HG03565 (cell line): ENCODE measurements at regions not wholly inside any gene's neighbourhood (a gene's known extent, or its start where the extent isn't known, plus 50 kb on each side); places are given as distances from the start of the nearest gene placed in this dataset.
A peak's percentile ranks its signal among the peaks of the same experiment; 100 is the strongest.

Source experiments
- ATAC-seq: cut with Tn5 transposase; IDR thresholded peaks from one replicate; pipeline ENCODE4 v1.9.1; 2021; ENCODE audit warnings: mild to moderate bottlenecking, moderate library complexity; ENCODE audit not compliant: unreplicated experiment

DNA sequence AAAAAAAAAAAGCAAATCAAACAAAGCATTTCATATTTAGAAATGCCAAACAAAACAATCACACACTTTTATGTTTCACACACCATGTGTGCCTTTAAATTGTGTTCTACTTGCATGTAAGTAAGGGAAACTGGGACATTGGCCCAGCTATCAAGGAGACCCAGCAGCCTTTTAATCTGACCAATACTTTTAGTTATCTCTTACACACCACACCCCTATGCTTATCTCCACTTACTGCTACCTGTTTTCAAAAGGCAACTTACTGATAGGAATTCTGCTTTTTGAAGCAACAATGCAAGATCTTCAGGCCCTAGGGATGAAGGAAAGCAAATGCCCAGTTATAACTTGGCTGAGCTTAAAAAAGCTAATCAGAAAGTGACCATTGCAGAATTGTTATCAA is 1244.8 kb upstream of the SORCS1 start:
- ATAC-seq, result no peak

DNA sequence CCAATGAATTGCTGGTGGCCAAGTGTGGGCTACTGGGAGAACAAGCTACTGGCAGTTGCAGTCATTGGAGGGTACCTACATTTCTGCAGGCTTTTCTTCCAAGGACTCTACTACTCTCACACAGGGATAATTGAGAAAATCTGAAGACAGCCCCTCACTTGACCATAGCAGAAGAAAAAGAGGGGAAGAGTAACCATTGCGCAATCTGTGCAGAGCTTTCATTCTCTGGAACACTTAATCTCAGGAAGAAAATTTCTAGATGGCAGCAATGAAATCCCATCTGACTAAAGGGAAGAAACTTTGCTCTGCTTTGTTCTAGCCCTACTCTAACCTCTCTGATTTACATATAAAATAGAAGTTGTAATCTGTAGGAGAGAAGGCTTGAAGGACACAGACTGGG is 1239.6 kb upstream of the SORCS1 start:
- ATAC-seq, result no peak

DNA sequence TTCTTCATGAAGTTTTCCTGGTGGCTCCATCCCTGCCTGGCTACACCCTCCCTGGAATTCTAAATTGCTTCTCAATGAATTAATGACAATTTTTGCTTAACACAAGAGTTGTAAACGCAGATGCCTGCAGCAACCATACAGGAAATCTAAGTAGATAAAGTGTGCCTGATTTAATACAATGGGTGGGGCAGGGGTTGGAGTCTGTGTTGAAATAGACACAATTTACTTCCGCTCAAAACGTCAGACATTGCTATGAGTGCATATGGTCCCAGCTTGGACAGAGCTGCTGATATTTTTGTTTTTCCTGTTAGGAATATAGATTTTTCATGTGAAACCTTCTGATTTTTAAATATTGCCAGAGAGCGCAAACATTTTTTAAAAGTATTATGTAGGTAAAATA is 1235.0 kb upstream of the SORCS1 start:
- no peak for ATAC-seq

DNA sequence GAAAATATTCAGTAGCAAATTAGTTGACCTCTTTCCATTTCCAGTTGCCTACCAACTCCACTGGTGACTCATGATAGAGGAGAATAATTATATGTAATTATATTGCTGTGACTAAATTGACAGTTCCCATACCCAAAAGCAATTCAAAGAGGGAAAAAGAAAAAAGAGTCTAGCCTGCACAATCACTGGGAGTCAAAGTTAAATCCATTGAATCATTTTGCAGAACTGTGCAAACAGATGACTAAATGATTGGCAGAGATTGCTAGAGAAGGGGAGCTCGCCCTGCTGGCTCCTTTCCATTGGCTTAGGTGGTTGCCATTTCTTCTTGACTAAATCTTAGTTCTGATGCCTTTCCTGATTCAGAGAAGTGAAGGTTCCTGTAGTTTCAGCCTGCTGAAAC is 1228.6 kb upstream of the SORCS1 start:
- no peak for ATAC-seq

DNA sequence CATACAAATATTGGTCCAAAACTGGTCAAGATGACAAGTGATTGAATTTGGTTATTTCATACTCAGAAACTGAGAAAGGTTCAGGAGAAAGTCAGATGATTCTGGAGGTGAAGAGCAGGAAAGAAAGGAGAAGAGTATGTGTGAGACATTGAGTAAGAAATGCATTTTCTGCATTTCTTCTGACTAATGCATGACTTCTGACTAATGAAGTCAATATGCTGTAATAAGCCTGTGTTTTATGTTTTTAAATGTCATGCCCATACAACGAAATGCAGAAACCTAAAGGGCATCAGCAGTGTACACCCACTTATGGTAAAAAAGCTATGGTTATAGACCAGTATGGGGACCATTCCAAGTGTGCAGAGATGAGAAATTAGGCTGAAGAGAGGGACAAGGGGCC is 1227.8 kb upstream of the SORCS1 start:
- no peak for ATAC-seq

DNA sequence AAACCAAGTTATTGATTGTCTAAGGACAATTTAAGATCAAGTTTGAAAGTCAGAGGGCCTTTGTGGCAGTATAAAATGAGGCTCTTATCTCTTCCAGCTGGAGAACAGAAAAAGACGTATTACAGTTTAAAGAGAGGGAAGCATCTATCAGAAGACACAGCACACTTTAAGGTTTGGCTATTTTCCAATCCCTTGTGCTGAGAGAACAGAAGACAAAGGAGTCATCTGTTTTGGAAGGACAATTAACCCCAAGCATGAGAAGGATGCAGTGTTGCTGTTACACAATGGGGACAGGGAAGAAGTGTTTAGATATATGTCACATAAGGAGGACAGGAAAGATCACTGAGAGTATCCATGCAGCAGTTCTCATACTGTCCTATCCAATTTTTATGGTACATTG is 1224.2 kb upstream of the SORCS1 start:
- ATAC-seq, result no peak

DNA sequence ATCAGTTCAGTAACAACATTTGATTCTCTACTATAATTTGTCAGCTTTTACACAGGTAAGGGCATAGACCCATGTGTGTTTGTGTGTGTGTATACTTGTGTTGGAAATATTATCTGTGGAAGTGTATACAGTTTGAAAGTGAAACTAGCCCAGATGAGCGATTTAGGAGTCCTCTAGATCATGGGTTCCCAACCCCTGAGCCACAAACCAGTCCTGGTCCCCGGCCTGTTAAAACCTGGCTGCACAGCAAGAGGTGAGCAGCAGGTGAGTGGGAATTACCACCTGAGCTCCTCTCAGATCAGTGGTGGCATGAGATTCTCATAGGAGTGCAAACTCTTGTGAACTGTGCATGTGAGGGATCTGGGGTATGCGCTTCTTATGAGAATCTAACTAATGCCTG is 1221.5 kb upstream of the SORCS1 start:
- ATAC-seq, result no peak

DNA sequence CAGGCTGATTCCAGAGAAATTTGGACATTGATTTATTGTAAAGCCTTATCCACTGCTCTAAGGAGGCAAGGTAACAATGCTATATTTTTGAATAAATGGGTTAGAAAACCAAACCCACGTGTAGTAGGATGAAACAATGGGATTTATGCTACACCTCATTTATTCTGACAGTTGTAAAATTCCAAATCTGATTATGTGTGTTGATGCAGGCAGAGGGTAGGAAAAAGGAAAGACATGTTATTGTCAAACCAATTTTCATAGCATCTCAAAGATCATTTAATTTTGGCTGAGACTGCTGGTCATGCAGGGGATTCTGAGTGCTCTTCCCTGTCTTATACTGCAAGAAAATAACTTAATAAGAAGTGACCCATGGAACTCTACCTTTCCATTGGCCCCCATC is 1219.9 kb upstream of the SORCS1 start:
- ATAC-seq, result no peak

DNA sequence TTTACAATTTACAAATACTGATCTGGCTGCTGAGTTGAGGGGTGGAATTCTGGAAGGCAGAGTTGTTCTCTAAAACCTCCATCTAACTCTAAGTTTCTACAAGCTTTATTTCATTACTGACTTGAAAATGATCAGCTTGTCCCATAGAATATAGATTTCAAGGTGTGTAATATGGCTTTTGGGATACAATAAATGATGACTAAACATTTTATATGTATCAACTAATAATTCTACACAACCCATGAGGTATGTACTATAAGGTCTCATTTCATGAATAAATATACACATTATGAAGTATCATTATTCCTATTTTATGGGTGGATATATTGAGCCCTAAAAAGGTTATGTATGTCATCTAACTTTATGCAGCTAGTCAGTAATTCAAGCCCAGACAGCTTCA is 1214.3 kb upstream of the SORCS1 start:
- no peak for ATAC-seq

DNA sequence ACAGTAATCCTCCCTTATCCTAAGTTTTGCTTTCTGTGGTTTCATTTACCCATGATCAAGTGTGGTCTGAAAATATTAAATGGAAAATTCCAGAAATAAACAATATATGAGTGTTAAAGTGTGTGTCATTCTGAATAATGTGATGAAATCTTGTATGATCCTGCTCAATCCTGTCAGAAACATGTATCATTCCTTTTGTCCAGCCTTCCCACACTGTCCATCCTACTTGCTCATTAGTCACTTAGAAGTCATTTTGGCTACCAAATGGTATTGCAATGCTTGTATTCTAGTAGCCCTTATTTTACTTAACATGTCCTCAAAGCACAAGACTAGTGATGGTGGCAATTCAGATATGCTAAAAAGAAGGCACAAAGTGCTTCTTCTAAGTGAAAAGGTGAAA is 1211.2 kb upstream of the SORCS1 start:
- ATAC-seq, result no peak

DNA sequence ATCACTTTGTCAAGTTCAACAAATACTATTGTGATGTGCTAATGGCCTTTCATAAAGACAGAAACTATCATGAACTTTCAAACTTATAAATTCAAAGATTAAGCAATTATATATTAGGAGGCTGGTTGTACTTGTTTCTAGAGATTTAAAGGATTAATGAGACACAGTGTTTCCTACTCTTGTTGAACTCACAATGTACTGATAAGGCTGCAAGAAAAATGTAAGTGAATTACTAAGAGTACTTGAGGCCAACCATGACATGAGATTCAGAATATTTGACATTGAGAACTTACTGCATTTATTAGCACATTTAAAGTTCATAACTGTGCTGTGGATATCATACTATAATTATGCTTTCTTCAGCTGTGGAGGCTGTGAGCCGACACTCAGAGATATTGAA is 1210.5 kb upstream of the SORCS1 start:
- ATAC-seq, result no peak

DNA sequence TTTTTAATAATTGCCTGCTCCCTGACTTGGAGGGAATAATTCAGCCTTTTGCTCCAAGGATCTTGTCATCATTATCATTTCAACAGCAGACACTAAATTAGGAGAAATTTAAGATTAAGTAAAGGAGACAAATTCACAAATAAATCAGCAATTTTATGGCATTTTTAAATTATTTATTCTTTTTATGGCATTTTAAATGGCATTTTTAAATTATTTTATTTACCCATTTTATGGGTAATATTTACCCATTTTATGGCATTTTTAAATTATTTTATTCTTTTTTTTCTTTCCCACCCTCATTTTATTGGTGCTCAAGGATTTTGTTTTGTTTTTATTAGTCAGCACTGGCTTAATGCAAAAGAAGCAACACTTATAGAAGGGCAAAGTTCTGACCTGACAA is 1201.0 kb upstream of the SORCS1 start:
- ATAC-seq, result no peak

DNA sequence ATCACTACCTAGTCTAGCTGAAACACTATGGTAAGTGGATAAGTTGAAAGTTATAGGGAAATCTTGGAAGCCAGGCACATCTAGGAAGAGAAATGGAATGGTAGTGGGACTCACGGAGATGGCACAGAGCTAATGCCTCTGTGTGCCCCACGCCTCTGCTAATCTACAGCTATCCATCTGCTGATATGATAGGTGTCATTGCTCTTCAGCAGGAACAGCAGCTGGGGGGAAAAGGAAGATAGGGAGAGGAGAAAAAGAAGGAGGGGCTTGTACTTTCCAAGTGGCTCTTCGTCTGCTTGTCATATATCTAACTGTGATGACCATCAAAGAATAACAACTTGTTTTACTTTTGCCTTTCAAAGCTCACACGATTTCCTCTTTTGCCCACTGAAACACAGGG is 1199.1 kb upstream of the SORCS1 start:
- no peak for ATAC-seq

DNA sequence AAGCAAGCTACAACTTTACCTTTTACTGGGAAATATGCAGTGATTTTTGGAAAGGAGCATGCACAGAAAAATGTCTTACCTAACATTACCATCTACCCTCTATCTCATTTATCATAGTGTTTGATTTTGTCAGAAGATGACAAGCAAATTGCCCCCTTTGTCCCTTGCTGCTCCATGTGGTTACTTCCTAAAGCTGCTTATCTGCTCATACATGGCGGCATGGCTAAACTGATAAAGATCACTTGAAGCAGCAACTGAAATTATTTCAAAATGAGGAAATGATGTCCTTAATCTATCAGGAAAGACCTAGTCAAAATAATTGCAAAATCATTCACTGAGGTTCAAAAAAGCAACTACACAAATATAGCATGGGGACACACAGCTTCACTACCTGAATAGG is 1198.5 kb upstream of the SORCS1 start:
- no peak for ATAC-seq

DNA sequence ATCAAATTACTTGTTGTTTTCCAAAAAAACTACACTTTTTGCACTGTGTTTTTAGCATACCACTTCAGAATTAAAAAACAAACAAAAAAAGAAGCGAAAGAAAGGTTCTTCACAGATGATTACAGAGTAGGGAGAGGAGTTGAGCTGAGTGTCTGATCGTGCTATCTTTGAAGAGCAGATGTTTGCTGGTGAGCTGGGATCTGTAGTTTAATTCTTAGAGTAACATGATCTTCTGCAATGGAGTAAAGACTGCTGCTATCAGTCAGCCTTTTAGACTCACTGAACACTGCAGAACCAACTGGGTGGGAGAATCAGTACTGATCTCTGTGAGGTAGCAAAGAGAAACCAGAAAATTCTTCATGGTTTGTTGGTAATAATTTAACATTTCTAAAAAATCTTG is 1197.8 kb upstream of the SORCS1 start:
- no peak for ATAC-seq

DNA sequence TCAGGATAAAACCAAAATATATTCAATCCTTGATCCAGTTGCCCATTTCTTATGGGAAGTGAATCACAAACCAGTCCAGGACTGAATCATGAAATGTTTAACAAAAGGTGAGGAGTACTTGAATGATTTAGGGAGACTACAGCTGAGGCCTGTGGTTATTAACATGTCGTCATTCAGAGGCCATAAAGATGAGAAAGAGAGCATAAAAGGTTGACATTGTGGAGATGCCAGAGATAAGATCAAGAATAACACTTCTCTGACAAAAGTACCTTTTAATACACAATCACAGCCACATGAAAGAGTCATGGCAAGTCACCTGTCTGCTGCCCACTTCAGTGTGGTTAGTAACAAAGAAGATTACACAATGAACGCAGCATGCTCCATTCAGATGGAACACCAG is 1195.7 kb upstream of the SORCS1 start:
- ATAC-seq, result no peak

DNA sequence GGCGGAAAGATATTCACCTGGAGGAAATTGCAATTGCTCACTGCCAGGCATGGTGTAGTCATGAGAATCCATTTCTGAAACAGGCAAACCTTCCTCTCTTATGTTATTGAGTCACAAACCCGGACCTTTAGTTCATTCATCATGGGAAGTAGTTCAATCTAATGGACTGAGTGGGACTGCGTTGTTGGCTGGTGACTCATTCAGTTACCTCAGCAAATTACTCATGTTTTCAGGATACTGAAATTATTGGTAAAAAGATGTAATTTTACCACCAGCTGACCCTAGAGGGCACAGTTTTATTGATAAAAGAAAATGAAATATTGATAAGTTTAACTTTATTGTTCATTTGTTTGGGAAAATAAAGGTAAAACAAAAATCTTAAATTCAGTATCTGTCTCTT is 1194.4 kb upstream of the SORCS1 start:
- ATAC-seq, result peak; percentile 78

DNA sequence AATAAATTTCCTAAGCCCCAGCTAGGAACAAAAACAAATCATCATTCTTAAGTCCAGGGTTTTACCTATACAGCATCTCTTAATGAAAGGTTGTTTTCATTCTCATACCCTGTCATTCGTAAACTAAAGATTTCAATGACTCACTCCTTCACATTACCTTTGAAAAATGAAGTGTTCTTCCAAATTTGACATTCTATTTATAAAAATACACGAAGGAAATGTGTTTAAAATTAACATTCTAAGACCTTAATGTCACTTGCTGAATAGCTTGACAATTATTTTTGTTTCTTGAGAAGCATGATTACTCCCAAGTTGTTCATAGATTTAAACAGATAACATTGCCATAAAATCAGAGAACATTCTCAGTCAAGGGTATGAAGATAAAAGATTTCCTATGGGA is 1188.3 kb upstream of the SORCS1 start:
- ATAC-seq, result no peak

DNA sequence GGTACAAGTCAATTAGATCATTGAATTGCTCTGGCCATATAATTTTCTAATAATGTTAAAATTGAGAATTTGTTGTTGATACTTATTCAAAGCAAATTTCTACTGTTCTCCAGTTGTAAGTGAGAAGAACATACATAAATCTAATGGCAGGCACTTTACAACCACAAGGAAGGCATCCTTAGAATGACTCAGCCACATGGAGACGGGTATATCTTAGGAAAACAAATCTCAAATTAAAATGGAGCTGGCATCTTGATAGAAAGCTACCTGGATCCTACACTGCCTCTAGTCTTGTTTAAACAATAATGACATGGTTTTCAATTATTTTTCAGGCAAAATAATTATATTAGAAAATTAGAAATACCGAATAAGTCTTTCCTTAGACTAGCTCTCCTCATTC is 1183.7 kb upstream of the SORCS1 start:
- no peak for ATAC-seq

DNA sequence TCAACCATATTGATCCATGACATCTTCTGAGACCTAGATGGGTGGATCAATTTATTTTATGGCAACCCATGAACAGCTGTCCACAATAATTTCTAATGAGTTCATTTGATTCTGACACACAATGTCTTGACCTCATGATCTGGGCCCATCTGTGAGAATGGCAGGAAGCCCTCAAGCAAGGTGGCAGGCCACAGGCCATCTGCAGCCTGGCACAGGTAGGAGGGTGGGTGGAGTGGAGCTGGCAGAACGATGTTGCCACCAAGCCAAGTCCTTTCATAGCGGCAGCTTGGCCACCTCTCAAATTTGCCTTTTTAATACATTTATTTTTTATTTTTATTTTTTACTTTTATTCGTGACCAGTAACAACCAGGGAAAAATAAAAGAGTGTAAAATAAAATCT is 1181.6 kb upstream of the SORCS1 start:
- no peak for ATAC-seq

DNA sequence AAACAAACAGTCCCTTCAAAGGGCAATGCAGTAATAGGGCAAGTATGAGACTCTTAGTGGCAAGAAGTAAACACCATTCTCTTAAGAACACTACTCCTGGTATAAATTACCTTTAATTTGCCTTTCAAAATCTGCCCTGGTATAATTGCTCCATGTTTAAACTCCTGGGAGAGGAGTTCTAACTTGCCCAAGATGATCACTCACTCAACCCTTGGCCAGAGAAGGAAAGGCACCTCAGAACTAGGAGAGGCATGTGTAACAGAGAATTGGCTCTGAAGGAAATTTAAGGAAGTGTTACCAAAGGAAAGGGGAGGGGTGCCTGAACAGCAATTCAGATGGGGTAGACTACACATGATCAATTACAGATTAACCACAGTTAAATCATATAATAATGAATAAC is 1173.6 kb upstream of the SORCS1 start:
- no peak for ATAC-seq

DNA sequence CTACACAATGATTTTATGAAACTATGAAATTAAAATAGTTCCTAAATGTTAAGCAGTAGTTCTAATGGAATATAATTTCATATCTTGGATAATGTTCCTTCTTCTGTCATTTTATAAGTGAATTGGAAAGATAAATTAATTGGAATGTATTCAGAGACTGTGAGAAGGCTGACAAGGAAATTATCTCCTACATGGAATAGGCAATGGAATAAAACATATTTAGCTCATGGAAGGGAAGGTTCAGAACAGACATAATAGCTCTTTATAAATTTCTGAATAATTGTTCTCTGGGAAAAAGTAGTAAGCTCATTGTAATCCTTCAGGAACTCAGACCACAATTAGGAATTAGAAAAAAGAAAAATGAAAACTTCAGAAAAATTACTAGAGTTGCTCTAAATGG is 1172.3 kb upstream of the SORCS1 start:
- ATAC-seq, result no peak

DNA sequence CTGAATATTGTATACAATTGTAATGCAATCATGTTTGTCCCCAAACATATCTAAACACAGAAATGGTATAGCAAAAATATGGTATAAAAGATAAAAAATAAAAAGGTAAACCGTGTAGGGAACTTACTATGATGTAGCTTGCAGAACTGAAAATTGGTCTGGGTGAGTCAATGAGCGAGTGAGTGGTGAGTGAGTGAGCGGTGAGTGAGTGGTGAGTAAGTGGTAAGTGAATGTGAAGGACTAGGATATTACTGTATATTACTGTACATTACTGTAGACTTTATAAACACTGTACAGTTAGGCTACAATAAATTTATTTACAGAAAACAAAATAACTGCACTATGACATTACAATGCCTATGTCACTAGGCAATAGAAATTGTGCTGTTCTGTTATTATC is 1163.2 kb upstream of the SORCS1 start:
- ATAC-seq, result no peak

DNA sequence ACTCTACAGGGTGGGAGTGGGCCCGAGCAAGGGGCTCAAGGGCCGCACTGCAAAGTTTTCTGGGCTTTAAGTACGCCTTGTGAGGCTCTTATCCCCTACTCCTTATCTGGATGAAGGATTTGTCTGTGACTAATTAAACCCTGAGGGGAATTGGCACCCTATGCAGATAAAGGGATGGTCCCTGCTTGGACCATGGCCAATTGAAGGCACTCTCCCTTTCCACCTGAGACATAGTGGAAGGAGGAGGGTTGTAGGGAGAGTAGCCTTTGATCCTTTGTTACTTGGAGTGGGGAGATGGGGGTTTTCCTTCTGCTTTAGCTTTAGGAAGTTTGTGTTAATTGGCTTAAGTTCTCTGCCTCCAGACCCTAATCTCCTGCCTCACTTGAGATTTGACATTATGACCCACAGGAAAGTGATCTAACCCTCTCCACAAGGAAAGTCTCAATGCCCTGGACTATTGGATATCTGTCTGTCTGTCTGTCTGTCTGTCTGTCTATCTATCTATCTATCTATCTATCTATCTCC is 1158.8 kb upstream of the SORCS1 start:
- no peak for ATAC-seq
